ENCODE measurements at regions not wholly inside any gene's neighbourhood (a gene's known extent, or its start where the extent isn't known, plus 50 kb on each side); places are given as distances from the start of the nearest gene placed in this dataset.

GRCh38 chr10:59585046-59585700 is 124.5 kb downstream of the SLC16A9 start:
- no peak for TF ChIP-seq PRMT5 (CRISPR knock-in tag; IDR thresholded peaks at IDR 0.05)
- TF ChIP-seq ZNF232 (CRISPR knock-in tag; IDR thresholded peaks at IDR 0.05), result no peak
- no peak for TF ChIP-seq HCFC1 (IDR thresholded peaks at IDR 0.05; ENCODE audit: low read depth, low read length)
- TF ChIP-seq REST (IDR thresholded peaks at IDR 0.05; ENCODE audit: borderline replicate concordance), result no peak
- no peak for TF ChIP-seq REST (CRISPR knock-in tag; IDR thresholded peaks at IDR 0.05; ENCODE audit: low read depth)
- TF ChIP-seq SRSF1 (IDR thresholded peaks at IDR 0.05; ENCODE audit: low read depth, low read length), result no peak
- TF ChIP-seq ZNF449 (CRISPR knock-in tag; IDR thresholded peaks at IDR 0.05), result no peak
- no peak for TF ChIP-seq CTCF (IDR thresholded peaks at IDR 0.05 in 2 of 3, conservative IDR thresholded peaks at IDR 0.05 in 1 of 3; ENCODE audit: insufficient read depth in 2 of 3, low read depth in 1 of 3, low read length in 3 of 3)
- TF ChIP-seq CEBPB (tag; IDR thresholded peaks at IDR 0.05), result no peak
